ENCODE measurements at regions not wholly inside any gene's neighbourhood (a gene's known extent, or its start where the extent isn't known, plus 50 kb on each side); places are given as distances from the start of the nearest gene placed in this dataset.

DNA sequence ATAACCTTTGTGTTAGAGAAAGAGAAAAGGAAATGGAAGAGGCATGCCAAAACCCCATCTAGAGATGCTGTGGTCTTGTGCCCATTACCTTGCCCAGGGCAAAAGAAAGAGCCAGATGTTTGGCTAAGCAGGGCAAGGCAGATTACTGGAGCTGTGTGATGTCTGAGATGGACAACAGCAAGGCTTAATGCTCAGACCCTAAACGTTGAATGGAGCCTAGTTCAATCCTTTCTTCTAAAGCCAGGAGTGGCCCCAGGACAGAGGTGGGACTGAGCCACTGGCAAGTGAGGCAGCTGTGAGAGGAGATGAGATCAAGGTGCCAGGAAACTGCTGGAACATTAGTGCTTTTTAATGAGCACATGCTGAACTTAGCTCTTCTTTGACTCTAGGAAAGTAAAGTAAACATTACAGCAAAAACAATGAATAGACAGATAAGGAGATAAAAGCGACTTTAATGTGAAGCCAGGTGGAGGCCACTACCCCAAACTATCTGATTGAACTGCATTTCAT lies 143.0 kb upstream of the EGFLAM start:
- ChIA-PET CTCF (interaction anchor here (0.7 kb wide), 1 partner anchor 29 kb away, joined by 3 read pairs; no protein-coding TSS in a partner anchor), POLR2A (ENCODE audit: unreplicated experiment) (no interaction called here)
- Histone ChIP-seq H4K5ac (ENCODE audit: low read depth, low read length) (no peak overlapping the region), H3K36me3 (ENCODE audit: control insufficient read depth, insufficient read depth, low read length) (no peaks in the 10 kb centered on the region), H2BK20ac (ENCODE audit: low read depth, low read length) (no peak overlapping the region), H2AK5ac (ENCODE audit: low read depth, low read length) (no peak overlapping the region), H2BK5ac (ENCODE audit: low read depth, low read length, poor library complexity, severe bottlenecking) (no peak overlapping the region), H3K9me3 (ENCODE audit: control insufficient read depth, insufficient read depth, low read length) (no peaks in the 10 kb centered on the region), H3K4ac (ENCODE audit: low read depth, low read length) (no peak overlapping the region), H3K56ac (ENCODE audit: extremely low read depth, insufficient read depth, low read length) (no peak overlapping the region), H3K18ac (ENCODE audit: low read depth, low read length) (no peak overlapping the region), H4K8ac (ENCODE audit: low read depth in 2 of 2, low read length in 2 of 2) (no peak overlapping the region), H2AFZ (replicated peaks; ENCODE audit: low read length, poor library complexity) (no peak overlapping the region), H3K9ac (ENCODE audit: low read depth, low read length) (no peak overlapping the region), H3K4me3 (ENCODE audit: insufficient read depth, low read depth, low read length) (no peak overlapping the region), H3K27ac (ENCODE audit: insufficient read depth, low read length) (no peak overlapping the region), H2BK15ac (ENCODE audit: low read depth, low read length) (no peak overlapping the region), H4K20me1 (ENCODE audit: insufficient read depth, low read length) (no peaks in the 10 kb centered on the region), H3K23ac (ENCODE audit: low read depth, low read length) (no peak overlapping the region), H2AK9ac (replicated peaks; ENCODE audit: low read depth, low read length, poor library complexity) (no peak overlapping the region), H3K27me3 (ENCODE audit: control insufficient read depth, insufficient read depth, low read length) (peaks cover 3% of the 10 kb centered on the region; the same call in 1 of the 2 replicates), H3K14ac (replicated peaks; ENCODE audit: low read depth, low read length) (no peak overlapping the region), H4K91ac (ENCODE audit: insufficient read depth, low read depth, low read length) (no peak overlapping the region), H3K4me1 (ENCODE audit: control insufficient read depth, insufficient read depth, low read length) (no peaks in the 10 kb centered on the region), H3K79me1 (ENCODE audit: low read depth in 1 of 2, low read length in 2 of 2) (no peaks in the 10 kb centered on the region), H2BK120ac (ENCODE audit: low read depth, low read length) (no peak overlapping the region), H3K9me1 (ENCODE audit: insufficient read depth, low read length) (no peaks in the 10 kb centered on the region), H3K4me2 (ENCODE audit: low read depth, low read length) (no peak overlapping the region)
- in situ Hi-C loops (cut with MboI; ENCODE audit: low sequenced_read_pairs) (no loop called here), intact Hi-C loops (cut with micrococcal nuclease) (no loop called here), dilution Hi-C loops (cut with HindIII; ENCODE audit: low sequenced_read_pairs, unreplicated experiment) (no loop called here)
- ATAC-seq (ENCODE audit: low read depth) = no peak
- BruUV-seq (replicated peaks) = no TSS peak
- TF ChIP-seq MAZ (IDR thresholded peaks at IDR 0.05; ENCODE audit: borderline replicate concordance, low read depth, low read length) = no peak
- TF ChIP-seq FOS (IDR thresholded peaks at IDR 0.05; ENCODE audit: low read depth, low read length) = no peak
- no peak for TF ChIP-seq MXI1 (IDR thresholded peaks at IDR 0.05; ENCODE audit: borderline replicate concordance, low read depth, low read length)
- no peak for TF ChIP-seq POLR2A (IDR thresholded peaks at IDR 0.05; ENCODE audit: low read depth, low read length)
- no peak for TF ChIP-seq RFX5 (IDR thresholded peaks at IDR 0.05; ENCODE audit: low read depth, low read length)
- TF ChIP-seq BHLHE40 (IDR thresholded peaks at IDR 0.05; ENCODE audit: low read depth, low read length) = no peak
- TF ChIP-seq, protein P1, sequence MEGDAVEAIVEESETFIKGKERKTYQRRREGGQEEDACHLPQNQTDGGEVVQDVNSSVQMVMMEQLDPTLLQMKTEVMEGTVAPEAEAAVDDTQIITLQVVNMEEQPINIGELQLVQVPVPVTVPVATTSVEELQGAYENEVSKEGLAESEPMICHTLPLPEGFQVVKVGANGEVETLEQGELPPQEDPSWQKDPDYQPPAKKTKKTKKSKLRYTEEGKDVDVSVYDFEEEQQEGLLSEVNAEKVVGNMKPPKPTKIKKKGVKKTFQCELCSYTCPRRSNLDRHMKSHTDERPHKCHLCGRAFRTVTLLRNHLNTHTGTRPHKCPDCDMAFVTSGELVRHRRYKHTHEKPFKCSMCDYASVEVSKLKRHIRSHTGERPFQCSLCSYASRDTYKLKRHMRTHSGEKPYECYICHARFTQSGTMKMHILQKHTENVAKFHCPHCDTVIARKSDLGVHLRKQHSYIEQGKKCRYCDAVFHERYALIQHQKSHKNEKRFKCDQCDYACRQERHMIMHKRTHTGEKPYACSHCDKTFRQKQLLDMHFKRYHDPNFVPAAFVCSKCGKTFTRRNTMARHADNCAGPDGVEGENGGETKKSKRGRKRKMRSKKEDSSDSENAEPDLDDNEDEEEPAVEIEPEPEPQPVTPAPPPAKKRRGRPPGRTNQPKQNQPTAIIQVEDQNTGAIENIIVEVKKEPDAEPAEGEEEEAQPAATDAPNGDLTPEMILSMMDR (conservative IDR thresholded peaks at IDR 0.05; ENCODE audit: low read depth, low read length) = no peak
- TF ChIP-seq CHD1 (IDR thresholded peaks at IDR 0.05; ENCODE audit: low read depth, low read length) = no peak
- TF ChIP-seq ELK1 (IDR thresholded peaks at IDR 0.05; ENCODE audit: borderline replicate concordance, low read depth, low read length) = no peak
- no peak for TF ChIP-seq NFE2L2 (IDR thresholded peaks at IDR 0.05; ENCODE audit: low read depth, low read length)
- TF ChIP-seq, protein P2, sequence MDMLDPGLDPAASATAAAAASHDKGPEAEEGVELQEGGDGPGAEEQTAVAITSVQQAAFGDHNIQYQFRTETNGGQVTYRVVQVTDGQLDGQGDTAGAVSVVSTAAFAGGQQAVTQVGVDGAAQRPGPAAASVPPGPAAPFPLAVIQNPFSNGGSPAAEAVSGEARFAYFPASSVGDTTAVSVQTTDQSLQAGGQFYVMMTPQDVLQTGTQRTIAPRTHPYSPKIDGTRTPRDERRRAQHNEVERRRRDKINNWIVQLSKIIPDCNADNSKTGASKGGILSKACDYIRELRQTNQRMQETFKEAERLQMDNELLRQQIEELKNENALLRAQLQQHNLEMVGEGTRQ (IDR thresholded peaks at IDR 0.05; ENCODE audit: low read depth, low read length) = no peak
- TF ChIP-seq MAFK (IDR thresholded peaks at IDR 0.05; ENCODE audit: low read depth, low read length) = no peak
- no peak for TF ChIP-seq CEBPB (IDR thresholded peaks at IDR 0.05; ENCODE audit: low read depth, low read length)
- no peak for TF ChIP-seq RAD21 (IDR thresholded peaks at IDR 0.05; ENCODE audit: low read length)
- no peak for TF ChIP-seq RCOR1 (IDR thresholded peaks at IDR 0.05; ENCODE audit: insufficient replicate concordance, low read length)
- WGBS, 2 experiments (ENCODE audit: extremely low coverage in 2 of 2, insufficient read length in 1 of 2) = no CpG with 5 or more reads among the region's 2 CpGs
- no peak for DNase-seq
